ENCODE measurements at regions not wholly inside any gene's neighbourhood (a gene's known extent, or its start where the extent isn't known, plus 50 kb on each side); places are given as distances from the start of the nearest gene placed in this dataset.

DNA sequence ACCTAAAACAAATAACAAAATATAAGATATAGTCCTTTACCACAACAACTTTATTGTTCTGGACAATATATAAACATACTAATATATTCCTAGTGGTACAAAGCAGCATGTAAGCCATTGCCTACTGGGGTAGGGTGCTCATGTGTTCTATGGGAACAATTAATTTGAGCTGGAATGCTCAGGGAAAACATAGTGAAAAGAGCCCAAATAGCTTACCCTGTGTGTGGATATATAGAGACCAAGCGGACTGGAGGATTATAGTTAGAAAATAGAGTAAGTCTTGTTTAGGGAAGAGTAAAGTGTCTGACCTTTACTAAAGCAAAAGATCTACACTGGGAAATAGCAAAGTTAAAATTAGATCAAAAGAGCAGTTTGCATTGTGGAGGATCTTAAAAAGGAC, 64.8 kb downstream of the MAD2L1 start:
- H3K9me3 ChIP-seq (replicated peaks; ENCODE audit: control insufficient read depth, insufficient read depth, low read depth, low read length) = no peaks in the 10 kb centered on the region
- ChIA-PET CTCF (ENCODE audit: low intra/inter-chr PET ratio) (no interaction called here), POLR2A (no interaction called here)
- H2AFZ ChIP-seq (ENCODE audit: low read depth, low read length) = no peak overlapping the region
- H3K9ac ChIP-seq (ENCODE audit: insufficient read depth in 1 of 2, low read depth in 2 of 2, low read length in 2 of 2) = no peak overlapping the region
- no TSS peak for BruUV-seq (replicated peaks)
- H3K27me3 ChIP-seq (ENCODE audit: control insufficient read depth in 2 of 2, insufficient read depth in 2 of 2, low read length in 2 of 2) = no peaks in the 10 kb centered on the region
- FAIRE-seq (no peak), ATAC-seq (no peak), DNase-seq (ENCODE audit: extremely low read depth in 1 of 4, low spot score in 3 of 4) (no peak)
- H3K79me2 ChIP-seq (ENCODE audit: control insufficient read depth, insufficient read depth, low read length) = no peaks in the 10 kb centered on the region
- no peaks in the 10 kb centered on the region for H3K36me3 ChIP-seq (ENCODE audit: control insufficient read depth, insufficient read depth, low read length)
- no peaks in the 10 kb centered on the region for H3K4me1 ChIP-seq (replicated peaks in 1 of 2; ENCODE audit: control insufficient read depth in 2 of 2, insufficient read depth in 2 of 2, low read length in 2 of 2)
- intact Hi-C loops (cut with micrococcal nuclease) (no loop called here), in situ Hi-C loops (cut with MboI) (no loop called here)
- H3K4me2 ChIP-seq (ENCODE audit: insufficient read depth, low read length) = no peak overlapping the region
- 0% methylated on average over 1 of the region's 1 CpG for WGBS (ENCODE audit: insufficient coverage, low coverage, missing lambda C conversion rate)
- no peak overlapping the region for H3K4me3 ChIP-seq
- no peaks in the 10 kb centered on the region for H3K9me1 ChIP-seq (ENCODE audit: control insufficient read depth, insufficient read depth, low read length)
- H4K20me1 ChIP-seq (replicated peaks; ENCODE audit: control insufficient read depth, insufficient read depth, low read length) = no peaks in the 10 kb centered on the region
- H3K27ac ChIP-seq (ENCODE audit: extremely low read depth, low read depth, low read length) = no peak overlapping the region
- TF ChIP-seq SMARCA5 (IDR thresholded peaks at IDR 0.05) = no peak
- TF ChIP-seq RBM34 (IDR thresholded peaks at IDR 0.05; ENCODE audit: borderline replicate concordance, insufficient read depth, low read length) = no peak
- TF ChIP-seq GABPB2 (CRISPR knock-in tag; conservative IDR thresholded peaks at IDR 0.05) = no peak
- TF ChIP-seq FOXA1 (IDR thresholded peaks at IDR 0.05; ENCODE audit: borderline replicate concordance) = no peak
- no peak for TF ChIP-seq EWSR1 (IDR thresholded peaks at IDR 0.05; ENCODE audit: borderline replicate concordance, low read depth, partially characterized antibody)
- no peak for TF ChIP-seq NFXL1 (CRISPR knock-in tag; IDR thresholded peaks at IDR 0.05)
- TF ChIP-seq, protein P1, sequence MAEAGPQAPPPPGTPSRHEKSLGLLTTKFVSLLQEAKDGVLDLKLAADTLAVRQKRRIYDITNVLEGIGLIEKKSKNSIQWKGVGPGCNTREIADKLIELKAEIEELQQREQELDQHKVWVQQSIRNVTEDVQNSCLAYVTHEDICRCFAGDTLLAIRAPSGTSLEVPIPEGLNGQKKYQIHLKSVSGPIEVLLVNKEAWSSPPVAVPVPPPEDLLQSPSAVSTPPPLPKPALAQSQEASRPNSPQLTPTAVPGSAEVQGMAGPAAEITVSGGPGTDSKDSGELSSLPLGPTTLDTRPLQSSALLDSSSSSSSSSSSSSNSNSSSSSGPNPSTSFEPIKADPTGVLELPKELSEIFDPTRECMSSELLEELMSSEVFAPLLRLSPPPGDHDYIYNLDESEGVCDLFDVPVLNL (CRISPR knock-in tag; IDR thresholded peaks at IDR 0.05; ENCODE audit: low read depth) = no peak
- TF ChIP-seq, protein P2, sequence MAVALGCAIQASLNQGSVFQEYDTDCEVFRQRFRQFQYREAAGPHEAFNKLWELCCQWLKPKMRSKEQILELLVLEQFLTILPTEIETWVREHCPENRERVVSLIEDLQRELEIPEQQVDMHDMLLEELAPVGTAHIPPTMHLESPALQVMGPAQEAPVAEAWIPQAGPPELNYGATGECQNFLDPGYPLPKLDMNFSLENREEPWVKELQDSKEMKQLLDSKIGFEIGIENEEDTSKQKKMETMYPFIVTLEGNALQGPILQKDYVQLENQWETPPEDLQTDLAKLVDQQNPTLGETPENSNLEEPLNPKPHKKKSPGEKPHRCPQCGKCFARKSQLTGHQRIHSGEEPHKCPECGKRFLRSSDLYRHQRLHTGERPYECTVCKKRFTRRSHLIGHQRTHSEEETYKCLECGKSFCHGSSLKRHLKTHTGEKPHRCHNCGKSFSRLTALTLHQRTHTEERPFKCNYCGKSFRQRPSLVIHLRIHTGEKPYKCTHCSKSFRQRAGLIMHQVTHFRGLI (CRISPR knock-in tag; IDR thresholded peaks at IDR 0.05) = no peak
- TF ChIP-seq TBL1XR1 (IDR thresholded peaks at IDR 0.05; ENCODE audit: low read length in 2 of 2) = no peak
- TF ChIP-seq CCNT2 (IDR thresholded peaks at IDR 0.05; ENCODE audit: borderline replicate concordance, extremely low read depth, insufficient read length, low read depth, low read length) = no peak
- no peak for TF ChIP-seq HIVEP1 (CRISPR knock-in tag; IDR thresholded peaks at IDR 0.05)
- no peak for TF ChIP-seq MTA3 (IDR thresholded peaks at IDR 0.05; ENCODE audit: borderline replicate concordance)
- TF ChIP-seq CTBP1 (IDR thresholded peaks at IDR 0.05; ENCODE audit: borderline replicate concordance) = no peak
- TF ChIP-seq, protein P3, sequence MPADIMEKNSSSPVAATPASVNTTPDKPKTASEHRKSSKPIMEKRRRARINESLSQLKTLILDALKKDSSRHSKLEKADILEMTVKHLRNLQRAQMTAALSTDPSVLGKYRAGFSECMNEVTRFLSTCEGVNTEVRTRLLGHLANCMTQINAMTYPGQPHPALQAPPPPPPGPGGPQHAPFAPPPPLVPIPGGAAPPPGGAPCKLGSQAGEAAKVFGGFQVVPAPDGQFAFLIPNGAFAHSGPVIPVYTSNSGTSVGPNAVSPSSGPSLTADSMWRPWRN (IDR thresholded peaks at IDR 0.05; ENCODE audit: low read depth) = no peak

Data from K562 (cell line).